NCI-H2171 (cell line): ENCODE measurements at regions not wholly inside any gene's neighbourhood (a gene's known extent, or its start where the extent isn't known, plus 50 kb on each side); places are given as distances from the start of the nearest gene placed in this dataset.

Experiments used
- DNase-seq: peaks from one replicate; lab custom pipeline; 2025; lab: John Stamatoyannopoulos, UW

GRCh38 chr1:50292276-50292675 is 131.0 kb downstream of the DMRTA2 start:
- no peak for DNase-seq

GRCh38 chr1:50289495-50289894 is 133.7 kb downstream of the DMRTA2 start:
- DNase-seq: no peak

- no peak for DNase-seq
Observed at GRCh38 chr1:50285994-50286393, 137.2 kb downstream of the DMRTA2 start.

- DNase-seq: no peak
Observed at GRCh38 chr1:50279622-50280330, 143.5 kb downstream of the DMRTA2 start.

- no peak for DNase-seq
Observed at GRCh38 chr1:50278961-50279360, 144.3 kb downstream of the DMRTA2 start.

GRCh38 chr1:50278410-50278809 is 144.8 kb downstream of the DMRTA2 start:
- DNase-seq: no peak

- DNase-seq: peak; percentile 67
Observed at GRCh38 chr1:50275566-50275965, 147.7 kb downstream of the DMRTA2 start.

- peak; percentile 83 for DNase-seq
Observed at GRCh38 chr1:50272912-50273311, 150.3 kb downstream of the DMRTA2 start.

- DNase-seq: no peak
Observed at GRCh38 chr1:50271968-50272578, 151.2 kb downstream of the DMRTA2 start.

GRCh38 chr1:50271337-50271736 is 151.9 kb downstream of the DMRTA2 start:
- no peak for DNase-seq

- no peak for DNase-seq
Observed at GRCh38 chr1:50270926-50271325, 152.3 kb downstream of the DMRTA2 start.

GRCh38 chr1:50268049-50268448 is 155.2 kb downstream of the DMRTA2 start:
- DNase-seq: no peak

GRCh38 chr1:50266509-50266908 is 156.7 kb downstream of the DMRTA2 start:
- no peak for DNase-seq

- DNase-seq: no peak
Observed at GRCh38 chr1:50265790-50266314, 157.1 kb downstream of the ELAVL4 start.

- no peak for DNase-seq
Observed at GRCh38 chr1:50264590-50264989, 155.9 kb downstream of the ELAVL4 start.

GRCh38 chr1:50262436-50262835 is 153.7 kb downstream of the ELAVL4 start:
- DNase-seq: no peak

- no peak for DNase-seq
Observed at GRCh38 chr1:50261951-50262350, 153.2 kb downstream of the ELAVL4 start.

GRCh38 chr1:50257940-50258685 is 149.4 kb downstream of the ELAVL4 start:
- no peak for DNase-seq

- DNase-seq: no peak
Observed at GRCh38 chr1:50257029-50257428, 148.3 kb downstream of the ELAVL4 start.
